ENCODE measurements at regions not wholly inside any gene's neighbourhood (a gene's known extent, or its start where the extent isn't known, plus 50 kb on each side); places are given as distances from the start of the nearest gene placed in this dataset.

DNA sequence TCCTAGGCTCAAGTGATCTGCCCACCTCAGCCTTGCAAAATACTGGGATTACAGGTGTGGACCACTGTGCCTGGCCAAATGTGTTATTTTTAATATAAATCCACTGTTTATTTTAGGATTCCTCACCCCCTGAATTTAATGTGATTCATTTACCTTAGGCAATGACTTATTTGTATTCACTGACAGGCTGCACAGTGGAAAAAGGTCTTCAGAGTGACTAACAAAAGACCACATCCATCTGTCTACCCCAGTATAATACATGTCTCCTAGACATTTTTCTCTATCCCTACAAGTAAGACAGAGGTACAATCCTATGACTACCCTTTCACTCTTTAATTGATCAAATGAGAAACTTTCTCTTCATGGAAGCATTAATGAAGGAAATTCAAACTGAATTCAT, 230.2 kb downstream of the AHR start:
- Histone ChIP-seq H3K4me1 (ENCODE audit: insufficient read depth, low read length, poor library complexity, severe bottlenecking) (peaks cover 7% of the 10 kb centered on the region), H3K4me3 (ENCODE audit: low read depth, low read length, poor library complexity, severe bottlenecking) (no peak overlapping the region), H3K27me3 (replicated peaks; ENCODE audit: insufficient read depth, low read depth, low read length, poor library complexity) (no peaks in the 10 kb centered on the region), H3K9me3 (ENCODE audit: low read depth, low read length, poor library complexity, severe bottlenecking) (no peaks in the 10 kb centered on the region), H3K27ac (ENCODE audit: low read depth, low read length, poor library complexity, severe bottlenecking) (no peak overlapping the region), H3K36me3 (ENCODE audit: insufficient read depth, low read length, poor library complexity, severe bottlenecking) (no peaks in the 10 kb centered on the region)
- no TSS peak for BruUV-seq (replicated peaks)
- POLR2A ChIA-PET (ENCODE audit: low non-redundant PET) = no interaction called here
- no peak for DNase-seq (ENCODE audit: low spot score)
- no peak for TF ChIP-seq EZH2 (IDR thresholded peaks at IDR 0.05; ENCODE audit: borderline replicate concordance, low read depth, low read length, poor library complexity, severe bottlenecking)
- TF ChIP-seq, protein P1, sequence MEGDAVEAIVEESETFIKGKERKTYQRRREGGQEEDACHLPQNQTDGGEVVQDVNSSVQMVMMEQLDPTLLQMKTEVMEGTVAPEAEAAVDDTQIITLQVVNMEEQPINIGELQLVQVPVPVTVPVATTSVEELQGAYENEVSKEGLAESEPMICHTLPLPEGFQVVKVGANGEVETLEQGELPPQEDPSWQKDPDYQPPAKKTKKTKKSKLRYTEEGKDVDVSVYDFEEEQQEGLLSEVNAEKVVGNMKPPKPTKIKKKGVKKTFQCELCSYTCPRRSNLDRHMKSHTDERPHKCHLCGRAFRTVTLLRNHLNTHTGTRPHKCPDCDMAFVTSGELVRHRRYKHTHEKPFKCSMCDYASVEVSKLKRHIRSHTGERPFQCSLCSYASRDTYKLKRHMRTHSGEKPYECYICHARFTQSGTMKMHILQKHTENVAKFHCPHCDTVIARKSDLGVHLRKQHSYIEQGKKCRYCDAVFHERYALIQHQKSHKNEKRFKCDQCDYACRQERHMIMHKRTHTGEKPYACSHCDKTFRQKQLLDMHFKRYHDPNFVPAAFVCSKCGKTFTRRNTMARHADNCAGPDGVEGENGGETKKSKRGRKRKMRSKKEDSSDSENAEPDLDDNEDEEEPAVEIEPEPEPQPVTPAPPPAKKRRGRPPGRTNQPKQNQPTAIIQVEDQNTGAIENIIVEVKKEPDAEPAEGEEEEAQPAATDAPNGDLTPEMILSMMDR (conservative IDR thresholded peaks at IDR 0.05; ENCODE audit: low read depth, low read length) = no peak
- CTCF ChIA-PET = no interaction called here
- intact Hi-C loops (cut with micrococcal nuclease; ENCODE audit: unreplicated experiment) = no loop called here

DNA sequence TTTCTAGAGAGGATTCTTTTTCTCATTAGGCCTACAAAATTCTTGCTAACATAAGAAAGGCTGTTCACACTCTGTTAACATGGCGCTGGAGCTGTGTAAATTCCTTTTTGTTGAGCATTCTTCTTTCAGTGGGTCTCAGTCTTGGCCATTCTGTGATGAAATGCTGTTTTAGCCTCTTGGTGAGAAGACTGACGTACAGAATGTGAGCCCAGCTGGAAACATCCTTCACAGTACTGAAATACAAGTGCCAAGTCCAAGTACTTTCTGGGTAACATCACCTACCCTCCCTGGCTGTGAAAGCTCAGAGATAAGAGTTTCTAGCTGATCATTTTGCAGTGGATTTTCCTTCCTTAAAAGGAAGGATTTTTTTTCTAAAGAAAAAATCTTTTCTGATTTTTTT, 231.8 kb downstream of the AHR start:
- ChIA-PET POLR2A (ENCODE audit: low non-redundant PET) (no interaction called here), CTCF (interaction anchor here (0.7 kb wide), 1 partner anchor 23 kb away, joined by 3 read pairs; no protein-coding TSS in a partner anchor)
- intact Hi-C loops (cut with micrococcal nuclease; ENCODE audit: unreplicated experiment) = loop anchor here (2.0 to 5.0 kb wide), 3 partner anchors 117 to 548 kb away; no protein-coding TSS in a partner anchor
- BruUV-seq (replicated peaks) = no TSS peak
- no peak overlapping the region for H3K4me3 ChIP-seq (ENCODE audit: low read depth, low read length, poor library complexity, severe bottlenecking)
- TF ChIP-seq EZH2 (IDR thresholded peaks at IDR 0.05; ENCODE audit: borderline replicate concordance, low read depth, low read length, poor library complexity, severe bottlenecking) = no peak
- TF ChIP-seq, protein P1 (conservative IDR thresholded peaks at IDR 0.05; ENCODE audit: low read depth, low read length) = no peak
- DNase-seq (ENCODE audit: low spot score) = peak; percentile 36
- H3K9me3 ChIP-seq (ENCODE audit: low read depth, low read length, poor library complexity, severe bottlenecking) = no peaks in the 10 kb centered on the region
- H3K4me1 ChIP-seq (ENCODE audit: insufficient read depth, low read length, poor library complexity, severe bottlenecking) = peaks cover 7% of the 10 kb centered on the region
- H3K36me3 ChIP-seq (ENCODE audit: insufficient read depth, low read length, poor library complexity, severe bottlenecking) = no peaks in the 10 kb centered on the region
- H3K27ac ChIP-seq (ENCODE audit: low read depth, low read length, poor library complexity, severe bottlenecking) = no peak overlapping the region
- H3K27me3 ChIP-seq (replicated peaks; ENCODE audit: insufficient read depth, low read depth, low read length, poor library complexity) = no peaks in the 10 kb centered on the region

DNA sequence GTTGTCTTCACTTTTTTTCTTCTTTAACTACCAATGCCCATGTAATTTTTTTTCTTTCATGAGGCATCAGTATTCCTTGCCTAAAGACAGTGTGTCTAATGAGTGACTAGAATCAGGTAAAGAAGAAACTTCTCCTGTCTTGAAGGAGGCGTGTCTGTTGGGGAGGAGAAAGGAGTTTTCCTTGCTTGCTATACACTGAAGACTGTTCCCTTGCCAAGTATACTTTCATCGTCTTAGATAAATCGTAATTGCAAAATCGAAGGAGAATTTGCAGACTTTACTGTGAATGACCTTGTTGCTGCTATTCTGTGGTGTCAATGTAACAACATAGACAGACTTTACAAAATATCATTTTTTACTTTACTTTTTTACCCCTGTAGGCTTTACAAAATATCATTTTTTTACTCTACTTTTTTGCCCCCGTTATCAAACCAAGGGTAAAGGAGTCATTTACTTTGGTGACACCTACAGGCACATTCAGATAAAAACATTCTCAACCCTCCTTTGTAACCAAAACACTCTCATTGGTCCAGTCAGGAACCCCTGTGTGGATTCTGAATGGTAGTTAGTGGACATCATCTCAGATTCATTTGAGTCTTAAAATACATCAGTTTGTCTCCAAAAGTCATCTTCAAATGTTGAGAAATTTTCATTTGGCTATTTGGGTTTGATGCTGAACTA, 232.4 kb downstream of the AHR start:
- H3K4me1 ChIP-seq (ENCODE audit: insufficient read depth, low read length, poor library complexity, severe bottlenecking) = peaks cover 7% of the 10 kb centered on the region
- BruUV-seq (replicated peaks) = no TSS peak
- ChIA-PET CTCF (no interaction called here), POLR2A (ENCODE audit: low non-redundant PET) (no interaction called here)
- TF ChIP-seq, protein P1 (conservative IDR thresholded peaks at IDR 0.05; ENCODE audit: low read depth, low read length) = peak; percentile 60
- no peak for TF ChIP-seq EZH2 (IDR thresholded peaks at IDR 0.05; ENCODE audit: borderline replicate concordance, low read depth, low read length, poor library complexity, severe bottlenecking)
- no peak overlapping the region for H3K27ac ChIP-seq (ENCODE audit: low read depth, low read length, poor library complexity, severe bottlenecking)
- peak; percentile 54 for DNase-seq (ENCODE audit: low spot score)
- no peaks in the 10 kb centered on the region for H3K9me3 ChIP-seq (ENCODE audit: low read depth, low read length, poor library complexity, severe bottlenecking)
- H3K36me3 ChIP-seq (ENCODE audit: insufficient read depth, low read length, poor library complexity, severe bottlenecking) = no peaks in the 10 kb centered on the region
- intact Hi-C loops (cut with micrococcal nuclease; ENCODE audit: unreplicated experiment) = loop anchor here (2.0 to 5.0 kb wide), 3 partner anchors 116 to 549 kb away; no protein-coding TSS in a partner anchor
- H3K27me3 ChIP-seq (replicated peaks; ENCODE audit: insufficient read depth, low read depth, low read length, poor library complexity) = no peaks in the 10 kb centered on the region
- no peak overlapping the region for H3K4me3 ChIP-seq (ENCODE audit: low read depth, low read length, poor library complexity, severe bottlenecking)
